ENCODE measurements at regions not wholly inside any gene's neighbourhood (a gene's known extent, or its start where the extent isn't known, plus 50 kb on each side); places are given as distances from the start of the nearest gene placed in this dataset.
A peak's percentile ranks its signal among the peaks of the same experiment; 100 is the strongest.

GRCh38 chr4:131366714-131367113 is 1782.4 kb upstream of the PCDH10 start:
- H2AFZ ChIP-seq (ENCODE audit: low read depth), result no peak overlapping the region
- H3K4me2 ChIP-seq, result no peak overlapping the region

GRCh38 chr4:131367441-131367840 is 1781.7 kb upstream of the PCDH10 start:
- no peak for TF ChIP-seq CTCF (conservative IDR thresholded peaks at IDR 0.05; ENCODE audit: low read depth, low read length)
- Histone ChIP-seq H3K4me1 (ENCODE audit: low read depth, poor library complexity, severe bottlenecking) (no peaks in the 10 kb centered on the region), H3K27ac (no peak overlapping the region), H3K36me3 (ENCODE audit: insufficient read depth) (no peaks in the 10 kb centered on the region), H4K20me1 (ENCODE audit: insufficient read depth) (no peaks in the 10 kb centered on the region), H3K79me2 (ENCODE audit: insufficient read depth, low read depth) (no peaks in the 10 kb centered on the region), H3K27me3 (ENCODE audit: insufficient read depth, low read depth) (no peaks in the 10 kb centered on the region), H3K4me3 (IDR thresholded peaks at IDR 0.05; ENCODE audit: insufficient read depth, low read depth, low read length) (no peak overlapping the region), H3K4me2 (no peak overlapping the region), H2AFZ (ENCODE audit: low read depth) (no peak overlapping the region), H3K9ac (no peak overlapping the region)

More at GRCh38 chr4:131366714-131367113, 1782.4 kb upstream of the PCDH10 start:
- Histone ChIP-seq H3K27me3 (ENCODE audit: insufficient read depth, low read depth) (no peaks in the 10 kb centered on the region), H3K36me3 (ENCODE audit: insufficient read depth) (no peaks in the 10 kb centered on the region), H3K27ac (no peak overlapping the region), H4K20me1 (ENCODE audit: insufficient read depth) (no peaks in the 10 kb centered on the region), H3K4me3 (IDR thresholded peaks at IDR 0.05; ENCODE audit: insufficient read depth, low read depth, low read length) (no peak overlapping the region), H3K79me2 (ENCODE audit: insufficient read depth, low read depth) (no peaks in the 10 kb centered on the region), H3K9ac (no peak overlapping the region), H3K4me1 (ENCODE audit: low read depth, poor library complexity, severe bottlenecking) (no peaks in the 10 kb centered on the region)
- no peak for TF ChIP-seq CTCF (conservative IDR thresholded peaks at IDR 0.05; ENCODE audit: low read depth, low read length)

- H3K79me2 ChIP-seq (ENCODE audit: insufficient read depth, low read depth), result no peaks in the 10 kb centered on the region
- no peak overlapping the region for H3K4me2 ChIP-seq
- no peak overlapping the region for H2AFZ ChIP-seq (ENCODE audit: low read depth)
- no peak for TF ChIP-seq CTCF (conservative IDR thresholded peaks at IDR 0.05; ENCODE audit: low read depth, low read length)
- no peaks in the 10 kb centered on the region for H3K36me3 ChIP-seq (ENCODE audit: insufficient read depth)
- no peak overlapping the region for H3K27ac ChIP-seq
- no peaks in the 10 kb centered on the region for H4K20me1 ChIP-seq (ENCODE audit: insufficient read depth)
- H3K4me3 ChIP-seq (IDR thresholded peaks at IDR 0.05; ENCODE audit: insufficient read depth, low read depth, low read length), result no peak overlapping the region
- no peaks in the 10 kb centered on the region for H3K27me3 ChIP-seq (ENCODE audit: insufficient read depth, low read depth)
- no peak overlapping the region for H3K9ac ChIP-seq
- no peaks in the 10 kb centered on the region for H3K4me1 ChIP-seq (ENCODE audit: low read depth, poor library complexity, severe bottlenecking)
Measured at GRCh38 chr4:131370846-131371245, 1778.2 kb upstream of the PCDH10 start.

GRCh38 chr4:131381055-131381454 is 1768.0 kb upstream of the PCDH10 start:
- Histone ChIP-seq H3K4me3 (IDR thresholded peaks at IDR 0.05; ENCODE audit: insufficient read depth, low read depth, low read length) (no peak overlapping the region), H2AFZ (ENCODE audit: low read depth) (no peak overlapping the region), H3K79me2 (ENCODE audit: insufficient read depth, low read depth) (0 out of 2 replicates have a peak, but pooled peaks cover 11% of the 10 kb centered on the region), H3K4me2 (peak overlapping the region; percentile 26), H3K27me3 (ENCODE audit: insufficient read depth, low read depth) (no peaks in the 10 kb centered on the region), H3K9ac (no peak overlapping the region; the same call in 1 of the 2 replicates), H3K4me1 (ENCODE audit: low read depth, poor library complexity, severe bottlenecking) (no peaks in the 10 kb centered on the region), H4K20me1 (ENCODE audit: insufficient read depth) (no peaks in the 10 kb centered on the region), H3K36me3 (ENCODE audit: insufficient read depth) (no peaks in the 10 kb centered on the region), H3K27ac (peak overlapping the region; percentile 75; the same call in 1 of the 2 replicates)
- TF ChIP-seq CTCF (conservative IDR thresholded peaks at IDR 0.05; ENCODE audit: low read depth, low read length), result no peak

Measured in KMS-11 (cell line).